Common myeloid progenitor, CD34-positive (primary cell): ENCODE measurements at regions not wholly inside any gene's neighbourhood (a gene's known extent, or its start where the extent isn't known, plus 50 kb on each side); places are given as distances from the start of the nearest gene placed in this dataset.

Experiments
- CTCF ChIA-PET: fragments of 350-600 bp; sonication (Branson Sonifier 250); formaldehyde crosslinking; loops from one replicate; lab custom pipeline; 2021; ENCODE audit warnings: antibody characterized with exemption; lab: Charles Lee
- POLR2A ChIA-PET: fragments of 350-600 bp; sonication (Branson Sonifier 250); formaldehyde crosslinking; loops from one replicate; lab custom pipeline; 2021; ENCODE audit warnings: antibody characterized with exemption; lab: Charles Lee
- DNase-seq, 3 donors: peaks; one replicate each; pipeline versions ENCODE4 v3.0.0 to v3.0.0-alpha.2; 2013
- H3K27ac ChIP-seq, 2 experiments: 1 replicate in 1 of 2; 2 replicates in 1 of 2; pipeline ENCODE4 v1.7.0; 2013; ENCODE audit warnings: inconsistent platforms in 2 of 2, low read length in 2 of 2, mild to moderate bottlenecking in 2 of 2, low read depth in 1 of 2, moderate library complexity in 1 of 2; ENCODE audit not compliant: severe bottlenecking in 2 of 2, insufficient read depth in 1 of 2, poor library complexity in 1 of 2
- H3K27me3 ChIP-seq, 5 experiments: replicated peaks in 2 of 5; 1 replicate in 3 of 5; 2 replicates in 2 of 5; pipeline versions ENCODE4 v1.6.1 to v1.7.0; 2013; ENCODE audit warnings: low read length in 4 of 5, mild to moderate bottlenecking in 2 of 5, moderate library complexity in 2 of 5, inconsistent platforms in 1 of 5; ENCODE audit not compliant: insufficient read depth in 5 of 5, control insufficient read depth in 4 of 5
- H3K36me3 ChIP-seq, 4 experiments: 1 replicate in 2 of 4; 2 replicates in 2 of 4; pipeline versions ENCODE4 v1.6.1 to v1.7.0; 2013; ENCODE audit warnings: low read length in 3 of 4, control low read depth in 1 of 4, mild to moderate bottlenecking in 1 of 4; ENCODE audit not compliant: control insufficient read depth in 4 of 4, insufficient read depth in 4 of 4
- H3K4me1 ChIP-seq, 4 experiments: 1 replicate in 3 of 4; 2 replicates in 1 of 4; pipeline versions ENCODE4 v1.6.1 to v1.7.1; 2013; ENCODE audit warnings: low read length in 3 of 4, mild to moderate bottlenecking in 3 of 4, control low read depth in 1 of 4, inconsistent platforms in 1 of 4, moderate library complexity in 1 of 4; ENCODE audit not compliant: control insufficient read depth in 4 of 4, insufficient read depth in 4 of 4; ENCODE audit errors: control extremely low read depth in 1 of 4
- H3K4me3 ChIP-seq, 7 experiments: 1 replicate in 4 of 7; 2 replicates in 3 of 7; pipeline versions ENCODE4 v1.5.1 to v1.7.0; 2013; ENCODE audit warnings: mild to moderate bottlenecking in 7 of 7, low read length in 6 of 7, moderate library complexity in 6 of 7, inconsistent platforms in 2 of 7, low read depth in 2 of 7, control low read depth in 1 of 7; ENCODE audit not compliant: insufficient read depth in 4 of 7, control insufficient read depth in 1 of 7; ENCODE audit errors: extremely low read depth in 1 of 7
- H3K9me3 ChIP-seq, 5 experiments: 1 replicate in 4 of 5; 2 replicates in 1 of 5; pipeline versions ENCODE4 v1.6.1 to v1.7.1; 2013; ENCODE audit warnings: low read length in 4 of 5, mild to moderate bottlenecking in 2 of 5, inconsistent platforms in 1 of 5, low read depth in 1 of 5, moderate library complexity in 1 of 5; ENCODE audit not compliant: control insufficient read depth in 4 of 5, insufficient read depth in 2 of 5; ENCODE audit errors: control extremely low read depth in 1 of 5

- ChIA-PET CTCF (no interaction called here), POLR2A (no interaction called here)
- peaks cover 0 to 19% (median 3%) of the 10 kb centered on the region in 5 experiments for H3K9me3 ChIP-seq
- no peaks in the 10 kb centered on the region for H3K36me3 ChIP-seq
- no peak overlapping the region for H3K4me3 ChIP-seq
- DNase-seq: no peak
- no peaks in the 10 kb centered on the region for H3K27me3 ChIP-seq
- no peak overlapping the region for H3K27ac ChIP-seq
- H3K4me1 ChIP-seq: no peaks in the 10 kb centered on the region
These were observed 52.0 kb upstream of the KCNK1 start for GRCh38 chr1:233561708-233562426.
